Pons (tissue), 1 donor: ENCODE measurements at regions not wholly inside any gene's neighbourhood (a gene's known extent, or its start where the extent isn't known, plus 50 kb on each side); places are given as distances from the start of the nearest gene placed in this dataset.
A peak's percentile ranks its signal among the peaks of the same experiment; 100 is the strongest.

Experiments
- DNase-seq: peaks from one replicate; pipeline ENCODE4 v3.0.0-alpha.2; 2016; ENCODE audit warnings: low spot score

DNA sequence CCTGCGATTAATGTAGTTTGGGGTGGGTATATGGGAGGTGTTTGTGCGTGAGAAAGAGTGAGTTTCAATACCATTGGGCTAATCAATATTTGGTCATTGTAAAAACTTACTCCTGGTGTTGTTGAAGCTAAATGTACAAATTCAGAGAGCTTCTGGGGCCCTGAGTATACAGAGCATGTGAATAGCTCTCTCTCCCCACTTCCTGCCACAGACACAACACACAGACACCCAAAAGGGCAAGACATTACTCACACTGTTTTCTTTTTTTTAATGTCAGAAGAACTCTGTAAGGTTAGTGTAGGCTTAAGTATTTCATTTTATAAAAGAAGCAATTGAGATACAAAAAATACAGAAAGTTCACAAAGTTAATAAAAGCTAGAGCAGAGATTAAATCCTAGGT lies 151.3 kb upstream of the KCNIP4 start:
- DNase-seq = no peak

DNA sequence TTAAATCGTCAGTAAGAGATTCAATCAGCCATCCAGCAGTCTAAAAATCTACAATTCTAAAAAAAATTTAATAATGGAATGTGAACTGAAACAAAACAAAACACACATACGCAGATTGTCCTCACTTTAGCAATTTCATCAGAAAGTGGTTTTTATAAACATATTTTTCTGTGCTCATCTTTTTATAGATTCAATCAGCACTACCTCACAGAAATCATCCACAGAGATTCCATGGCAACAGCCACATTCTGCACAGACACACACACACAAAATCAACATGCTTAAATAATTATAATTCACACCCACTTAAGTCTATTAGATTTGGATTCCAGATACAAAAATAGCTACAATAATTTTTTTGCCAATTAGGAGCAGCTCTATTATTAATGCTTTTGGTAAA lies 149.0 kb upstream of the KCNIP4 start:
- DNase-seq = no peak

DNA sequence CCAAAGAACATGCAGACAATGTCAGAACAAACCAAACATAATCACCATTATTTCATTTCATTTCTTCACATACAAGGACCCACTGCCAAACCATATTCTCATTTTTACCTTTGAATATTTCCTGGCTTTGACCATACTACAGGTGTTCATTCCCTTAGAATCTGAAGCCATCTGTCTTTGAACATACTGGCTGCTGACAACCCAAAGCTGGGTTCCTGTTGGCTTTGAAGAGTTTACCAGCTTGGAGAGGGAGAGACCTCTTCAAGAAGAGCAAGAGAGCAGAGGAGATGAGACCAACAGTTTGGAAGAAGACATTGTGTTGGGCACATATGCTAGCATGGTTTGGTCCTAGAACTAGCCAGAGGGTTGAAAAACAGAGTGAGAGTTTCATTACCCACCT lies 145.6 kb upstream of the KCNIP4 start:
- no peak for DNase-seq

DNA sequence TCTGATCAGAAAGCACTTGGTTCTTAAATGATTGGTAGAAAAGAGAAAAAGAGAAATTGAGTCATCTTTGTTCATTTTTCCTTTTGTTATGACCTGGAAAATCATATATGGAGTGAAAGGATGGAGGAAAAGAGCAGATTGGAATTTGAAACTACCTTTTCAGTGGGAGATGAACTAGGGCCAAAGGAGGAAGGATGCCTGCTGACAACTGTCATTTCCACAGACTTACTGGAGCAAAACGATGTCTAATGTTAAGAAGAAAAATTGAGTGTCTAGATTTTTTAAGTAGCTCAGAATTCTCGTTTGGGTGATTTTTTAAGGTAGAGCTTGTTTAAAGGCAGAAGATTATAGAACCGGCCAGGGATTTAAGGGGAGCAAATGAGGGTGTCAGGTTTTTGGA lies 144.6 kb upstream of the KCNIP4 start:
- no peak for DNase-seq

DNA sequence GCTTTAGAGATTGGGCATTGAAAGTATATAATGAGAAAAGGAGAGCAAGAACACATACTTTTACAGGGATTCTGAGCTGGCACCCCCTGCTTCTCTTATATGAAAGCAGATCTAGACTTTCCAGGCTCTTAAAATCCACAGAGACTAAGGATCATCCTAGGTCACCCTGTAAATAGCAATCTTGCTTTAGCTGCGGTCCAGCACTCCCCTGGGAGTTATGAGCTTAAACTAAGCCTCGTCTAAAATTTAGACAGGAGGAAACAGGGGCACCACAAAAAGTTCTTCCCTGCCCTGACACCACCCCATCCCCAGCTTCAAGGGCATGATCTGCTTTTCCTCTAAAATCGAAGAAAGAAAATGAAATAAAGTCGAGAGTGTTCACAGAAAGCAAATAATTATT lies 143.3 kb upstream of the KCNIP4 start:
- no peak for DNase-seq

DNA sequence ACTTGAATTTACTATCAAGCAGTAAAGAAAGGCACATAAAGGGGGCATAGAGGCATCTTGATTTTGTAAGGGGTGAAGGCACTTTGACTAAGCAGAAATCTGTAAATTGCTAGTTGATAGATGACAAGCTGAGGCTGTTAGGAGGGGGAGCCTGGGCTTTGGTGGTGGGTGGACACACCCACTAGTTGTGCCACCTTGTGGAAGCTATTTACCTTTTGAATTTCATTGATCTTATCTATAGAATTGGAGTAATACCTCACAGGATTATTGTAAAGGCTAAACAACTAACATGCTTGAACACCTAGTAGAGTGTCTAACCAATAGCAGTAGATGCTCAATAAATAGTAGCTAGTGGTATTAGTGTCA lies 142.8 kb upstream of the KCNIP4 start:
- no peak for DNase-seq

DNA sequence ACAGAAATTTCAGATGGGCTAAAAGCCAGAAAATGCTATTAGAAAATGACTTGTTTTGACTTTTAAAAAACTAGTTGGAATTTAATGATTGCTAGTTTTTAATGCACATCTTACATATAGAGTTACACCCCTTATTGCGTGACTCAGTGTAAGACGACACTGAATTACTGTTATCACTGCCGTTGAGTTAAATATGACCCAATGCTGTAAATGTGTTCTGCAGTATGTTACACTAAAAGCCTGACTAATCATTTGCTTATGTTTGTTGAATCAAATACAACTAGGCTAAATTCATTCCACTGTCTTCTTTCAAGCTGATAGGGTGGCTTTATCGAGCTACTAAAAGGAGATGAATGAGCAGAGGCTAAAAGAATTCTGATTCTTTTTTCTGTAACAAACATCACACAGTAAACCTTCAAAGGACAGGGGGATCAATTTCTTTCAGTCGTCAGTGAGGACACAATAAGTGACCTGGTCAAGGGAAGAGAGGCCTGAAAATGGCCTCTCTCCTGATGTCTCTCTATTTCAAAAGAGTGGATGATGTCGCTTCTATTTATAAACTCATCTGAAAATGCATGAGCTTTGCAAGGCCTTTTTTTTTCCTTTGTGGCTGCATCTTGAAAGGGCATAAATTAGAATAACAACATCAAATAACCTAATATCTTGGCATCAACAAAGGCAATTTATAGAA lies 142.2 kb upstream of the KCNIP4 start:
- no peak for DNase-seq

DNA sequence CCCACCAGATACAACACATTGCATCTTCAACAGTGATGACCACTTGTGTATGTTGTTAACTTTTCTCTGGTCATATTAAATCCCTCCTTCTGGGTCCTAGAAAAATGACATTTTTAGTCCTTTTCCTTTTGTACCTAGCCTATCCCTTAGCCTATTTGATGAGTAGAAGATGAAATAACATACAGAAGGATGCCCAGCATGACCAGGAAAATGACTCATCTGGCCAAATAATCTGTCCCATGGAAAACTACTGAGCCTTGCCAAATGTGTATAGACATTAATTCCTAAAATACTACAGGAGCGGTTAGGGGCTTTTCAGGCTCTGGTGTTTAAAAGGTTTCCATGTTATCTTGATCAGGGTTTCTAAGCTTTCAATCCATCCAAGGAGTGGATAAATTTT lies 129.0 kb upstream of the KCNIP4 start:
- DNase-seq = peak; percentile 18

DNA sequence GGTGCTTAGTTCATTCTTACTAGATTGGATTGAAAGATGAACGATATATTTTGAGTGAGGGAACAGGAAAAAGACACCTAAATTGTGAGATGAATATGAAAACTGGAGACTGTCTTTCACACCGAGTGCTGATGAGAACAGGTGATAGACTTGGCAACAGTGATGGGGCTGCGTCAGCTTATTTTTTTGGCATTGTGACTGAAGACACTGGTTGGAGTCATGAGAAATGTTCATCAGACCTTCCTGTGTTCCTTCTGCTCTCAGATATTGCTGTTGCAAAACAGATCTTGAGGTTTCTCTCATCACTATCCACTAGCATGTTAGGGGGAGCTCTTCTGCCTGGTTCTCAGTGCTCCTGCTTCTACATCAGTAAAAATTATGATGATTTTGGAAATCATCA lies 124.2 kb upstream of the KCNIP4 start:
- no peak for DNase-seq

DNA sequence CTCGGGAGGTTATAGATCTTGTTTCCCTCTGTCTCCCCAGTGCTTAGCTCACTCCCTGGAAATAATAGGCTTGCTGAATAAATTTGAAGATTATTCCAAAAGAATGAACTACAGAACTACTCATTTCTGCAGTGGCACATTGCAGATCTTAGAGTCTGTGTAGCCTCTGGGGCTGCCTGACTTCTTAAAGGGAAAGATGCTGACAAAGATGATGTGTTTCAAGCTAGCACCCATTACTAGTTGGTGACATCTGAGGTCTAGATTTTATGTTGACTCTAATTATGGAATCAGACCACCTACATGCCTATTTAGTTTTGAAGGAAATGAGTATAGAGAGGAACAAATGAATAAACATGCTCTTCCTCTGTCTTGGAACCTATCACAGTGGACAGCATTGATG lies 123.7 kb upstream of the KCNIP4 start:
- DNase-seq = no peak

DNA sequence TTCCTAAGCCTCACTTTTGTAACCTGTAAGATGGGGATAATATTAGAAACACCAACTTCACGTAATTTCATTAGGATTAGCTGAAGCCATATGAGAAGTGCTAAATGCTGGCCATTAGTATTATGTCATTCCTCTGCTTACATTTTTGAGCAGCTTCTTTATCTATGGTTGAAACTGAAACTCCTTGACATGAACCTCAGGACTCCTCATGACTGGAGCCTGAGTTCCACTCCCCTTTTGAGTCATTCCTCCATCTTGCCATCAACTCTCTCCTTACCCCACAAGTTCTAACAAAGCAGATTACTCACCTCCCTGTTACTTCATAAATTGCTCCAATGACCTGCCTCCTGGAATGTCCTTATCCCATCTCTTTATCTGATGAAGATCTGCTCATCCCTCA lies 123.2 kb upstream of the KCNIP4 start:
- DNase-seq = no peak

DNA sequence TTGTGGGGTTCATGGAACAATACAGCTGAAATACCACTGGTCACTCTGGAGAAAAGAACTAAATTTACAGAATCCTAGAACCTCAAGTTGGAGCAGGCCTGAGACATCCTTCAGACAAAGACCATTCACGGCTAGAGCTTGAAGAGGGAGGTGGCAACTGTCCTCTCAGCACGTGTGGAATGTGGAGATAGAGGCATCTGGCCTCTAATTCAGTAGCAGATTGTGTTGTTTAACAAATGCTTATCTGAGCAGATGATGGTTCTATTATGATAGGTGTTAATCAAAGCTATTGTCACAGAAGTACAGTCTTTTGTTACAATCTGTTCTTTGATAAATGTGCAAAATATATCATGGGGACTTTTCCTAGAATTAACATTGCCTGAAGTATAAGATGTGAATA lies 121.7 kb upstream of the KCNIP4 start:
- no peak for DNase-seq

DNA sequence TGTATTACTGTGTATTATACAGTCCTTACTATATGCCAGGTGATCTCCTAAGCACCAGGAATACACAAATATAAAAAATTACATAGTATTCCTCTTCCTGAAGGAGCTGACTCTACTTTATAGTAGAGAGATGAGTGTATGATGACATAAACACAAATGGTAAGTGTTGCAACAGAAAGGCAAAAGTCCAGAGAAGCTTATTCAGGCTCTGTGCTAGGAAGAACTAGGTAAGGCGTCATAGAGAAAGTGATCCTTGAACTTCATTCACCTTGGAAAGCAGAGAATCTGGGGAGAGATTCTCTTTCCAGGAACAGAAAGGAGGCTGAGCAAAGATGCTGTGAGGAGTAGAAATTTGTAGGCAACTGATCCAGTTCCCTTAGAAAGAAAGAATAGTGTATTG lies 115.0 kb upstream of the KCNIP4 start:
- DNase-seq = no peak

DNA sequence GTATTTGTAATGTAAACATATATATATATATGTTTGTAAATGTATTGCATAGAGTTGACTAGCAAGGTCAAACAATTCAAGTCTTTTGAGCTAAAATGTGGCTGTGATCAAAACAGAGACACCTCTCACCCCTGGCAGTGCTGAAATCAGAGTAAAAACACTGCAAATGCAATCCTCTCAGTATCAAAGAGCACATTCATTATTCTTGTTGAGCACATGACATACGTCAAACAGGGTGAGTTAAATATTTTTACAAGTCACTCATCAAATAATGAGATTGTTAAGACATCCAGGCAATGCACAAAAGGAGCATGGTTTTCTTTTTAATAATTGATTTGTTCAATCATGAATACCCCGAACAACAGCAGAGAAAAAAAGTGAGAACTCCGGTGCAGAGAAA lies 114.1 kb upstream of the KCNIP4 start:
- DNase-seq = no peak

DNA sequence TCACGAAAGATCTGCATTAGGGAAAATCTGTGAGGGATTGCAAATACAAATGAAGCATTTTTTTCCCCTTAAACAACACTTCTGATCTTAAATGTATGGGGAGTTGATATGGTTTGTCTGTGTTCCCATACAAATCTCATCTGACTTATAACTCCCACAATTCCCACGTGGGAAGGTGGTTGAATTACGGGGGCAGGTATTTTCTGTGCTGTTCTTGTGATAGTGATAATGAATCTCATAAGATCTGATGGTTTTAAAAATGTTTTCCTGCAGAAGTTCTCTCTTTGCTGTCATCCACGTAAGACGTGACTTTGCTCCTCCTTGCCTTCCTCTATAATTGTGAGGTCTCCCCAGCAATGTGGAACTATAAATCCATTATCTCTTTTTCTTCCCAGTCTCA lies 107.4 kb upstream of the KCNIP4 start:
- DNase-seq = no peak

DNA sequence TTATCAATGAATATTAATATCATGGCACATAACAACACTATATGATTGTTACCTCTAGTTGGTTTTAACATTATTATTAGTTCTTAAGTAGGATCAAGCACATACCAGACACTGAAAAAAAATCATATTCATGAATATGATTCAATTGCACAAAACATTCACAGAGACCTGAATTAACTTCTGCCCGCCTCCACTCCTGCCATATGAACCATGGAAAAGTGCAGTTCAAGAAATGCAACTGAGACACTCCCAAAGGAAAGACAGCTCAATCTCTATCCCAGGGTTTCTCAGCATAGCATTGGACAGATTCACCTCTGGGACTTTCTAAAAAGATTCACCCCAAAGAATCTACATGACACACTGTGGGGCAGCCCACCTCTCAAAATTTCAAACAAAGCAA lies 103.5 kb upstream of the KCNIP4 start:
- DNase-seq = no peak

DNA sequence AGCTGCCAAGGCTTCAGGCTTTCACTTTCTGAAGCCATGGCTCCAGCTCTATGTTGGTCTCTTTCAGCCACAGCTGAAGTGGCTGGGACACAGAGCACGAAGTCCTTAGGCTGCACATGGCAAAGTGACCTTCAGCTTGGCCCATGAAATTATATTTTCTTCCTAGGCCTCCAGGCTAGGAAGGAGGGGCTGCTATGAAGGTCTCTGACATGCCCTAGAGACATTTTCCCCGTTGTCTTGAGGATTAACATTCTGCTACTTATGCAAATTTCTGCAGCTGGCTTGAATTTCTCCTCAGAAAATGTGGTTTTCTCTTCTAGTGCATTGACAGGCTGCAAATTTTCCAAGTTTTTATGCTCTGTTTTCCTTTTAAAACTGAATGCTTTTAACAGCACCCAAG lies 99.8 kb upstream of the KCNIP4 start:
- DNase-seq = no peak

DNA sequence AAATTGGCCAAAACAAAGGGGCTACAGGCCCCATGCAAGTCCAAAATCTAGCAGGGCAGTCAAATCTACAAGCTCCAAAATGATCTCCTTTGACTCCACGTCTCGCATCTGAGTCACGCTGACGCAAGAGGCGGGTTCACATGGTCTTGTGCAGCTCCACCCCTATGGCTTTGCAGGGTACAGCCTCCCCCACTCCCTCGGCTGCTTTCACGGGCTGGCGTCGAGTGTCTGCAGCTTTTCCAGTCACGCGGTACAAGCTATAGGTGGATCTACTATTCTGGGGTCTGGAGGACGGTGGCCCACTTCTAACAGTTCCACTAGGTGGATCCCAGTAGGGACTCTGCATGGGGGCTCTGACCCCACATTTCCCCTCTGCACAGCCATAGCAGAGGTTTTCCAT lies 99.2 kb upstream of the KCNIP4 start:
- no peak for DNase-seq

DNA sequence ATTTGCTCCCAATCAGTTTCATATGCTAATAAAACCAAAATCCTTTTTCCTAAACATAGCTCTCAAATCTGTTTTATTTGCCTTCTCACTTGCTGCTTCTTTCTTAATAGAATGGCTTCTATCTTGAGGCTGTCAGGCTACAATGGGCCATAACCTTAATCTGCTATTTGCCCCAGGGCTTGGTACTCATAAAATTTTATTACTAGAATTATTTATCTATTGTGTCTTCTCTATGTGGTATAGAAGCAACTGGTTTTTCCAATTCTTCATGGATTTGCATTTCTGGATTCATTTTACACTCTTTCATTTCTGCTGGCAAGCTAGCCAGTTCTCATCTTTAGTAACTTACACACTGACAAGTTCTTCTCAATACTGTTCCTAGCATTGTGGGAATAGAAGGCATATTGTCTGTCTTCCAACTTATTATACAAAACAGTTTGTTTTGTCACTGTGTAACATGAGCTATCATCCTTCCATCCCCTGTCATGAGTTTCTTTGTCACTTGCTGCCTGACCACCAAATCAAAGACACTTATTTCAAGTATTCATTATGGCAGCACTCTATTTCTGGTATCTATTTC lies 96.6 kb upstream of the KCNIP4 start:
- no peak for DNase-seq

DNA sequence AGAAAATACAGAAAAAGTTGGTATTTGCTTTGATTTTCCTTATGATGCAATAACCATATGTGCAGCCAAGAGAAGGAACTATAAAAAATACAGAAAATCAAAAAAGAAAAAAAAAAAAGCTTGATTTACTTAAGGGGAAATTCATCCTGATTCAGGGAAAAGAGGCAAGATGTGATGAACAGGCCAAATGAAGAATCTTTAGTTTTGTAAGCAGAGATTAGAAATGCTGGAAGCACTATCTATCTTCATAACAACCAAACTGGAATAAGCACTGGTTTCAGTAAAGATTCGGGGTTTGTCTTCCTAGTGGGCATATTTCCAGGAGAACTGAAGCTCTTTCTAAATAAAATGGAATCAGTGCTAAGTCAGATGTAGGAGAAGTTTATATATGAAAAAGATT lies 82.9 kb upstream of the KCNIP4 start:
- DNase-seq = no peak

DNA sequence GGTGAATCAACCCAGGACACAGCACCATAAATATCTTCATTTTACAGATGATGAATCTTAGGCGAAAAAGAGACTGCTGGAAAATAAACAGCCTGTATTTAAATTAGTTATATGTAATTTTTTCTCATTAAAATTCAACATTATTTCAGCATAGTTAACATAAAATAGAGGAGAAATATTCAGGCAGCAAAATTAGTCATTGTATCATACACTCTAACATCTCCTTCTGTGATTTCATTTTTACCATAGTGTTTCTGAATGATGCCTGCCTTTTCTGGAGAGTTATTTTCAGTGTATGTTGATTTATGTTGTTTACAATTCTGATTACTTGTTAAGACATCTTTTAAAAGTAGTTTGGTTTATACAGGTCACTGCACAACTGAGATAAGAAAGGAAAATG lies 82.3 kb upstream of the KCNIP4 start:
- DNase-seq = no peak

DNA sequence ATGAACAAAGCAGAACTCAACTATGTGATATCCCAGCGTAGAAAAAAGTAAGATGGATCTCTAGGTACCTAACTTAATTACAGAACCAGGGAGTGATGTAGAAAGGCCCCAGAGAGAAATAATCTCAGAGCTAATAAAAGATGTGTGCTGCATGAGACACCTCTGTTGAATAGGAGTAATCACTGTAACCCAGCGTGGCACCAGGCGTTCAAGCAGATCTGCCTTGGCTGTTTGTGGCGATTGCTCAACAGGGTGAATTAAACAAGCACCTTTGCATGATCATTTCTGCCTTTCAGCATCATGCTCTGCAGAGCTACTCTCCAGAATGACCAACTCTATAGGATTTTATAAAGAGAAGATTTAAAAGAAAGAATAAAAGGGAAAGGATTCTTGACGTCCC lies 81.7 kb upstream of the KCNIP4 start:
- DNase-seq = no peak

DNA sequence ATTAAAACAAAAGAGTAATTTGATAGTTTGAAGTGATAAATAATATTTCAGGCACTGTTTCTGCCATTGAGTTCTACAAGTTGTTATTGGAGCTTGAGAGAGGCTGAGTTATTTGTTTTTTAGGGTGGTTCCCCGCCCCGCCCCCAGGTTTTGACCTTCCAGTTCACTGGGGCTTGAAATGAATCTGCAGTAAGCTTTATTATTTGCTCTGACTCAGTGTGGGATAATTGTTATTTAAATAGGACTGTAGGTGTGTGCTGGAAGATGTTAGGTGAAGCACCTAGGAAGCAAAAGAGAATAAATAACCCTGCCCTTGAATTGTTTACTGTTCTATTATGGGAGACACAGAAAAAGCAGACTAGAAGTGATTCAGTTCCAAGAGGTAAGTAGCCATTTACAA lies 81.2 kb upstream of the KCNIP4 start:
- DNase-seq = no peak

DNA sequence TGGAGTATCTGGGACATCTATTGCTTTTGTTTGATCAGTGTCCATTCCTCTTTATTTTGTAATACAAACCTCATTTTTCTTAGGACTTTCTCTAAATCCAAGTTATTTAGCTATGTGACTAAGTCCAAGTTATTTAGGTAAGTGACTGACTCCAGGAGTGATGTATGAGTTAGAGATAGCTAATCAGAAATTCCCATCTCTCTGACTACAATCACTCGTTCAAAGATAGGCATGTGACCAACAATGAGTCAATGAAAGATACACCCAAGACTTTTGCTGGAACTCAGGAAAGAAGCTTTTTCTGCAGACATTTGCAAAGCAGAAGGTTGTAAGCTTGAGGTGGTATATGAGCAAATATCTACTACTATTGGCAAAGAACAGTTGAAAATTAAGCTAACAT lies 72.5 kb upstream of the KCNIP4 start:
- no peak for DNase-seq

DNA sequence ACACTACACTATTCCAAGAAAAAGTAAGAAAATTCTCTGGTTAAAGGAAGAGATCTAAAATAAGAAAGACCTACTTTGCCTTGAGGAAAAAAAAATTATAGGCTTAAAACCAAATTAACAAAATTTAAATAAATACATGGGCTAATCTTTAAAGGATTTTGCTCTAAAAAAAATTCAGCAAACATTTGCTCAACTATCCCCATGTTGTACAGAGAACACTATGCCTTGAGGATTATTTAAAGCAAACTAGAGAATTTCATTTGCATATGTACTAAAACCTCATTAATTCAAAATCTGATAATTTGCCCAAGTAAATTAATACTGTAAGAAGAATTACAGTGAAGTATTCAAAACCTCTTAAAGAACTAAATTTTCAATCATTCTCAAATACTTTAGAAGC lies 71.6 kb upstream of the KCNIP4 start:
- no peak for DNase-seq
